Activated CD4-positive, alpha-beta T cell treated with anti-CD3 and anti-CD28 coated beads, Interleukin-2, amount 10 ng/mL, durations not matched to agents 7 days and 5 days (primary cell): ENCODE measurements at regions not wholly inside any gene's neighbourhood (a gene's known extent, or its start where the extent isn't known, plus 50 kb on each side); places are given as distances from the start of the nearest gene placed in this dataset.

Experiments
- CTCF ChIA-PET: fragments of 350-600 bp; sonication (Branson Sonifier 250); formaldehyde crosslinking; loops from one replicate; lab custom pipeline; 2021; ENCODE audit warnings: antibody characterized with exemption; lab: Charles Lee
- POLR2A ChIA-PET: fragments of 350-600 bp; sonication (Branson Sonifier 250); formaldehyde crosslinking; loops from one replicate; lab custom pipeline; 2021; ENCODE audit warnings: antibody characterized with exemption; lab: Charles Lee
- DNase-seq: peaks from one replicate; pipeline ENCODE4 v3.0.0-alpha.2; 2020
- H3K27ac Mint-ChIP-seq: one replicate; pipeline ENCODE4 v1.8.0; 2021; ENCODE audit warnings: mild to moderate bottlenecking, moderate library complexity, mixed read lengths
- H3K27me3 Mint-ChIP-seq: one replicate; pipeline ENCODE4 v1.8.0; 2021; ENCODE audit warnings: mixed read lengths
- H3K36me3 Mint-ChIP-seq: one replicate; pipeline ENCODE4 v1.8.0; 2021; ENCODE audit warnings: low read depth, mixed read lengths
- H3K4me1 Mint-ChIP-seq: one replicate; pipeline ENCODE4 v1.8.0; 2021; ENCODE audit warnings: mixed read lengths
- H3K4me3 Mint-ChIP-seq: one replicate; pipeline ENCODE4 v1.8.0; 2021; ENCODE audit warnings: mild to moderate bottlenecking, moderate library complexity, mixed read lengths
- H3K9me3 Mint-ChIP-seq: one replicate; pipeline ENCODE4 v1.8.0; 2021; ENCODE audit warnings: mixed read lengths

DNA sequence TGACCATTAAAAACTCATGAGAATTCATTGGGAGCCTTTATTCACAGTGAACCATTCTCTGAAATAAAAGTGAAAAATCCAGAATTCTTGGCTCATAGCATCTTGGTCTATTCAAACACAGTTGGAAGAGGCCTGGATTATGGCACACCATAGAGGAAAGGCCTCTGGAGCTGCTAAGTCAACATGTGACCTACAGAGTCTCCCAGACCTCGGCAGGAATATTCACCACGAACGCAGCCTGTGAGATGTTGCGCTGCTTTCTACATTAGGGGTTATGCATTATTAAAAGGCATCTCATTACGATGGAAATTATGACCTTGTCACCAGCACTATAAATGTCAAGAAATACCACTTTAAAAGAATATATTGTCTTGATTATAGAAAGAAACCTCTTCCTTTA lies 132.6 kb downstream of the EFNB2 start:
- POLR2A ChIA-PET, result no interaction called here
- Mint-ChIP-seq H3K4me3 (no peak overlapping the region), H3K27ac (no peak overlapping the region), H3K36me3 (no peaks in the 10 kb centered on the region), H3K27me3 (peaks cover 6% of the 10 kb centered on the region), H3K4me1 (no peaks in the 10 kb centered on the region), H3K9me3 (no peaks in the 10 kb centered on the region)
- DNase-seq, result no peak
- CTCF ChIA-PET, result no interaction called here

- no peak for DNase-seq
- no peaks in the 10 kb centered on the region for H3K4me1 Mint-ChIP-seq
- CTCF ChIA-PET, result no interaction called here
- no peak overlapping the region for H3K27ac Mint-ChIP-seq
- no peaks in the 10 kb centered on the region for H3K9me3 Mint-ChIP-seq
- peaks cover 6% of the 10 kb centered on the region for H3K27me3 Mint-ChIP-seq
- H3K4me3 Mint-ChIP-seq, result no peak overlapping the region
- no peaks in the 10 kb centered on the region for H3K36me3 Mint-ChIP-seq
- POLR2A ChIA-PET, result no interaction called here
Observed at GRCh38 chr13:106401081-106401480, 134.4 kb downstream of the EFNB2 start.

GRCh38 chr13:106400289-106400688 lies 135.2 kb downstream of the EFNB2 start:
- no peak overlapping the region for H3K4me3 Mint-ChIP-seq
- peaks cover 6% of the 10 kb centered on the region for H3K27me3 Mint-ChIP-seq
- no peaks in the 10 kb centered on the region for H3K9me3 Mint-ChIP-seq
- no peak overlapping the region for H3K27ac Mint-ChIP-seq
- DNase-seq, result no peak
- CTCF ChIA-PET, result no interaction called here
- no peaks in the 10 kb centered on the region for H3K4me1 Mint-ChIP-seq
- POLR2A ChIA-PET, result no interaction called here
- no peaks in the 10 kb centered on the region for H3K36me3 Mint-ChIP-seq

DNA sequence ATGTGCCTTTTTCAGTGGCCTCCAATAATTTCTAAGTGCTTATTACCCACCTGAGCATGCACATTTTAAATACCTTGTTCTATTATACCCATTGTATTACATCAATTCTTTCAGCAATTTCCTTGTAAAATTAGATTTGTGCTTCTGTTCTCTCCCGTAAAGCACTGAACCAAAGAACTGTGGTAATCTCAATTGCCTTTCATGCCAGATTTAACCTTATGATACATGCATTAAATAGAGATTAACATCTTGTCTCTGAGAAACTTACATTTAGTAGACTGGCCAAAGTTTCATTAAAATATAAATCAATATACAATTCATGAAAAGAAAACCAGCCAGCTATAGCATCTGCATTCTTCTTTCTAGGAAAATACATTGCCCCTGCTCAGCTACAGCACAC lies 137.2 kb downstream of the EFNB2 start:
- ChIA-PET CTCF (no interaction called here), POLR2A (no interaction called here)
- no peak overlapping the region for H3K27ac Mint-ChIP-seq
- no peaks in the 10 kb centered on the region for H3K9me3 Mint-ChIP-seq
- no peaks in the 10 kb centered on the region for H3K36me3 Mint-ChIP-seq
- no peak for DNase-seq
- H3K4me1 Mint-ChIP-seq, result no peaks in the 10 kb centered on the region
- peaks cover 6% of the 10 kb centered on the region for H3K27me3 Mint-ChIP-seq
- H3K4me3 Mint-ChIP-seq, result no peak overlapping the region

DNA sequence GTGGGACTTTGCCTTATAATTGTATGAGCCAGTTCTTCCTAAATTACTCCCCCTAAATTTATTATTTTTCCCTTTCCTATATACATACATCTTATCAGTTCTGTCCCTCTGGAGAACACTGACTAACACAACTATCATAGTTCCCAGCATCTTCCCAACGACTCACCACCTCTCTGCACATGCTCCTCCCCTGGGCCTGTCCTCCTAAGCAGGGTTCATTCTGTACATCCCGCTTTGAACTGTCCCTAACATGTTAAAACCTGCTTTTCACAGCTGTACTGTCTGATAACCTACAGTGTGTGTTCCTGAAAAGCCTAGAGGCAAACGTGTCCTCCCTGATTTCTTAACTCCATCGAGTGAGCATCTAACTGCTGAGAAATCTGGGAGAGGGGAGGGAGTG lies 141.7 kb downstream of the EFNB2 start:
- no peaks in the 10 kb centered on the region for H3K36me3 Mint-ChIP-seq

DNA sequence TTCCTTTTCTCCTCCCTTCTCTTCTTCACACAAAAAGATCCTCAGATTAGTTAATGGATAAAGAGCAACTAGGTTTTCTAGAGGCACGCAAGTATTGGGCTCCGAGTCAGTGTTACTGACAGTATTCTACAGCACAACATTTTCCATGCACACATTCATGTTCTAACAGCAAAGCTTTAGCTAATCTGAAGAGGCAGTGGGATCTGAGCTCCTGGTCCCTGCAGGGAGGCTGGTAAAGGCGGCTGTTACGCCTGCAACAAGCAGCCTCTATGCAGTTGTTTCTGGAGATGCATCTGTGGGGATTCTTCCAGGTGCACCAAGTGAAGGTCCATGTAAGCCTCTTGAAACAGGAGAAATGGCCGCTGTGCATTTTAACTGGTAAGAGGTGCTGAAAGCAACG lies 143.8 kb downstream of the EFNB2 start:
- ChIA-PET CTCF (no interaction called here), POLR2A (no interaction called here)
- no peaks in the 10 kb centered on the region for H3K4me1 Mint-ChIP-seq
- DNase-seq, result no peak
- no peak overlapping the region for H3K27ac Mint-ChIP-seq
- no peaks in the 10 kb centered on the region for H3K36me3 Mint-ChIP-seq
- H3K27me3 Mint-ChIP-seq, result no peaks in the 10 kb centered on the region
- no peaks in the 10 kb centered on the region for H3K9me3 Mint-ChIP-seq
- H3K4me3 Mint-ChIP-seq, result no peak overlapping the region

More for the DNA sequence above, 141.7 kb downstream of the EFNB2 start:
- Mint-ChIP-seq H3K9me3 (no peaks in the 10 kb centered on the region), H3K27ac (no peak overlapping the region), H3K27me3 (no peaks in the 10 kb centered on the region), H3K4me3 (no peak overlapping the region), H3K4me1 (no peaks in the 10 kb centered on the region)
- ChIA-PET POLR2A (no interaction called here), CTCF (no interaction called here)
- DNase-seq, result no peak

- Mint-ChIP-seq H3K36me3 (no peaks in the 10 kb centered on the region), H3K9me3 (no peaks in the 10 kb centered on the region), H3K27ac (no peak overlapping the region), H3K4me3 (no peak overlapping the region), H3K4me1 (no peaks in the 10 kb centered on the region), H3K27me3 (no peaks in the 10 kb centered on the region)
- ChIA-PET POLR2A (no interaction called here), CTCF (no interaction called here)
- DNase-seq, result no peak
Observed at GRCh38 chr13:106391271-106391670, 144.2 kb downstream of the EFNB2 start.

- ChIA-PET POLR2A (no interaction called here), CTCF (no interaction called here)
- no peak overlapping the region for H3K4me3 Mint-ChIP-seq
- H3K9me3 Mint-ChIP-seq, result no peaks in the 10 kb centered on the region
- no peaks in the 10 kb centered on the region for H3K4me1 Mint-ChIP-seq
- H3K27ac Mint-ChIP-seq, result no peak overlapping the region
- DNase-seq, result no peak
- no peaks in the 10 kb centered on the region for H3K27me3 Mint-ChIP-seq
- H3K36me3 Mint-ChIP-seq, result no peaks in the 10 kb centered on the region
Observed at GRCh38 chr13:106390367-106390766, 145.1 kb downstream of the EFNB2 start.

DNA sequence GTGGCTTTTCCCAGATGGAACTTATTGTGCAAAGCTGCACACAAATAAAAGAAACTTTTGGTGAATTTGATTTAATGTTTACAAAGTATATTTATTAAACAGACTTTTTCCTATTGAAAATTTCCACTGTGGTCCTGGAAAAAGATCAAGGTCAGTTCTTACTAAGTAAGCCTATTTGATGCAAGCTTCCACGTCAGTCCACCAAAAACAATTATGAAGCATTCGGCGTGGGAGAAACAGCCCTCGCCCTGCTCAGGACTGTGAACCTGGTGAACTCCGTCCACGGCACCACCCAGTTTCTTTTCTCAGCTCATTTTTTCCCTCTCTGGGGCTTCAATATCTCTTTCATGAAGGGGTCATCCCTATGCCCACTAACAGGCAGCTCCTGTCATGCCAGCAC lies 149.8 kb downstream of the EFNB2 start:
- POLR2A ChIA-PET, result no interaction called here
- H3K4me3 Mint-ChIP-seq, result no peak overlapping the region
- H3K27me3 Mint-ChIP-seq, result no peaks in the 10 kb centered on the region
- DNase-seq, result no peak
- no peaks in the 10 kb centered on the region for H3K36me3 Mint-ChIP-seq
- CTCF ChIA-PET, result no interaction called here
- no peak overlapping the region for H3K27ac Mint-ChIP-seq
- no peaks in the 10 kb centered on the region for H3K9me3 Mint-ChIP-seq
- H3K4me1 Mint-ChIP-seq, result no peaks in the 10 kb centered on the region

GRCh38 chr13:106384516-106384915 lies 150.9 kb downstream of the EFNB2 start:
- Mint-ChIP-seq H3K4me3 (no peak overlapping the region), H3K9me3 (no peaks in the 10 kb centered on the region), H3K27me3 (no peaks in the 10 kb centered on the region), H3K4me1 (no peaks in the 10 kb centered on the region), H3K27ac (no peak overlapping the region), H3K36me3 (no peaks in the 10 kb centered on the region)
- POLR2A ChIA-PET, result no interaction called here
- DNase-seq, result no peak
- CTCF ChIA-PET, result no interaction called here

DNA sequence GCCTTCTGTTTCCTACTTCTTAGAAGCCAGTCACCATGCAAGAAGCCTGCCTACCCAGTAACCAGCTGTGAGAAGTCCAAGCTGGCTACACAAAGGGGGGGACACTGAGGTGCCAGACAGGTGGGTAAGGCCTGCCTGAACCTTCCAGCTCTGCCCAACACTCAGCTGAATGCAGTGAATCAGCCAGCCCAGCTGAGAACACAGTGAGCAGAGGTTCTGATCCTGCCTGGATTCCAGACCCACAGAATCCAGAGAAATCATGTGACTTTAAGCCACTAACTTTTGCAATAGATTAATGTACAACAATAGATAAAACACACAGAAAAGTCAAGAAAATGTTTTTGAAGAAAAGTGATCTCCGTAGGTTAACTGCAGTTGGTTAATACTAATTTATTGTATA lies 151.7 kb downstream of the EFNB2 start:
- H3K9me3 Mint-ChIP-seq, result no peaks in the 10 kb centered on the region
- no peak overlapping the region for H3K27ac Mint-ChIP-seq
- no peaks in the 10 kb centered on the region for H3K27me3 Mint-ChIP-seq
- no peaks in the 10 kb centered on the region for H3K4me1 Mint-ChIP-seq
- CTCF ChIA-PET, result no interaction called here
- no peak overlapping the region for H3K4me3 Mint-ChIP-seq
- no peak for DNase-seq
- H3K36me3 Mint-ChIP-seq, result no peaks in the 10 kb centered on the region
- POLR2A ChIA-PET, result no interaction called here

DNA sequence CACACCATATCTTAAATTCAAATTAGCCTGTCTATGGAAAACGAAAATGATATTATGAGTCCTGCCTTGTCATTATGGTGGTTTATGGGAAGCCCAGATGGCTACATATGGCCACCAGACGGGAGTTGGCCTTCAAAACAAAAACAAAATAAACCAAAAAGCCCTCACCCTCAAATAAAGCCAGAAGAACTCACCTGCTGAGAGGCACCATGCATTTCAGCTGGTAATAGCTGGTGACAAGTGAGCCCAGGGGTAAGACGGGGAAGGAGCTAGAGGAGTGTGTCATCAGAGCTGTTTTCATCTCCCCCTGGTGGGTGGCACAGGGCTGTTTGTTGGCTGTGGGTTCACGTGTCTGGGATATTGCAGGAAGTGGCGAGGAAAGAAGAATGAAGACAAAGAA lies 152.9 kb downstream of the EFNB2 start:
- CTCF ChIA-PET, result interaction anchor here (0.6 kb wide), 1 partner anchor 12 kb away, joined by 3 read pairs; no protein-coding TSS in a partner anchor
- H3K4me1 Mint-ChIP-seq, result no peaks in the 10 kb centered on the region
- POLR2A ChIA-PET, result interaction anchor here (0.5 kb wide), 1 partner anchor 1502 kb away, joined by 4 read pairs; no protein-coding TSS in a partner anchor
- no peaks in the 10 kb centered on the region for H3K27me3 Mint-ChIP-seq
- DNase-seq, result no peak
- no peak overlapping the region for H3K27ac Mint-ChIP-seq
- no peaks in the 10 kb centered on the region for H3K36me3 Mint-ChIP-seq
- no peak overlapping the region for H3K4me3 Mint-ChIP-seq
- H3K9me3 Mint-ChIP-seq, result no peaks in the 10 kb centered on the region

- ChIA-PET POLR2A (no interaction called here), CTCF (no interaction called here)
- H3K9me3 Mint-ChIP-seq, result no peaks in the 10 kb centered on the region
- no peaks in the 10 kb centered on the region for H3K4me1 Mint-ChIP-seq
- no peak overlapping the region for H3K27ac Mint-ChIP-seq
- no peaks in the 10 kb centered on the region for H3K27me3 Mint-ChIP-seq
- no peak overlapping the region for H3K4me3 Mint-ChIP-seq
- no peak for DNase-seq
- H3K36me3 Mint-ChIP-seq, result no peaks in the 10 kb centered on the region
Observed at GRCh38 chr13:106381091-106381490, 154.4 kb downstream of the EFNB2 start.

- Mint-ChIP-seq H3K27ac (no peak overlapping the region), H3K27me3 (no peaks in the 10 kb centered on the region), H3K4me3 (no peak overlapping the region), H3K9me3 (no peaks in the 10 kb centered on the region), H3K36me3 (no peaks in the 10 kb centered on the region), H3K4me1 (no peaks in the 10 kb centered on the region)
- POLR2A ChIA-PET, result no interaction called here
- no peak for DNase-seq
- CTCF ChIA-PET, result no interaction called here
Observed at GRCh38 chr13:106377931-106378662, 157.4 kb downstream of the EFNB2 start.
